GM12878 (cell line): ENCODE measurements at regions not wholly inside any gene's neighbourhood (a gene's known extent, or its start where the extent isn't known, plus 50 kb on each side); places are given as distances from the start of the nearest gene placed in this dataset.
A peak's percentile ranks its signal among the peaks of the same experiment; 100 is the strongest.

ENCODE experiments used
- ATAC-seq: fragments of 200-7000 bp; cut with Tn5 transposase; 3 replicates; pipeline ENCODE4 v1.9.1; 2020; ENCODE audit warnings: mild to moderate bottlenecking, moderate library complexity
- BruUV-seq: library from RNA; stranded (reverse); fragments of 400-500 nt; replicated peaks from 2 replicates; lab custom pipeline; 2021; lab: Mats Ljungman, UMichigan
- CTCF ChIA-PET: fragments of 300-600 bp; sonication (Branson Sonifier 250); formaldehyde crosslinking; extraction: SDS; loops from one replicate; lab custom pipeline; 2021; ENCODE audit warnings: inconsistent platforms; lab: Yijun Ruan, JAX
- POLR2A ChIA-PET: fragments of 350-600 bp; formaldehyde crosslinking; extraction: SDS; loops from one replicate; lab custom pipeline; 2021; ENCODE audit warnings: inconsistent platforms; lab: Charles Lee
- RAD21 ChIA-PET: fragments of 300-600 bp; sonication (Branson Sonifier 250); formaldehyde crosslinking; loops from one replicate; lab custom pipeline; 2023; ENCODE audit warnings: antibody characterized with exemption; ENCODE audit not compliant: unreplicated experiment; lab: Charles Lee
- SMC1A ChIA-PET: fragments of 300-600 bp; sonication (Branson Sonifier 250); formaldehyde crosslinking; loops from one replicate; lab custom pipeline; 2023; ENCODE audit not compliant: unreplicated experiment, uncharacterized antibody; lab: Charles Lee
- DNase-seq: peaks from one replicate; pipeline ENCODE4 v3.0.0-alpha.2; 2011; ENCODE audit warnings: low read depth, low spot score
- FAIRE-seq: peaks from 3 replicates; lab custom pipeline; 2011; peaks lifted over from hg19 to GRCh38; lab: Jason Lieb, UNC
- H2AFZ ChIP-seq: 2 replicates; pipeline ENCODE4 v1.6.0; 2011; ENCODE audit warnings: low read depth, low read length, control low read depth; ENCODE audit not compliant: control insufficient read depth
- H3K27ac ChIP-seq: 2 replicates; pipeline ENCODE4 v1.5.1; 2011; ENCODE audit warnings: control low read depth; ENCODE audit not compliant: control insufficient read depth, insufficient read depth
- H3K27me3 ChIP-seq, 2 experiments: replicated peaks in 1 of 2; 2 replicates each; pipeline versions ENCODE4 v1.6.0 to v1.6.1; 2011; ENCODE audit warnings: low read length in 1 of 2; ENCODE audit not compliant: control insufficient read depth in 2 of 2, insufficient read depth in 2 of 2
- H3K36me3 ChIP-seq, 2 experiments: 2 replicates each; pipeline ENCODE4 v1.5.1; 2011; ENCODE audit warnings: low read length in 1 of 2; ENCODE audit not compliant: control insufficient read depth in 2 of 2, insufficient read depth in 2 of 2
- H3K4me1 ChIP-seq: 2 replicates; pipeline ENCODE4 v1.6.1; 2011; ENCODE audit warnings: mild to moderate bottlenecking, low read length, moderate library complexity, mixed read lengths; ENCODE audit not compliant: control insufficient read depth, insufficient read depth
- H3K4me2 ChIP-seq: 2 replicates; pipeline ENCODE4 v1.6.0; 2011; ENCODE audit warnings: control low read depth; ENCODE audit not compliant: control insufficient read depth, insufficient read depth
- H3K4me3 ChIP-seq: fragments of 200-600 bp; sonication (generic); 2 replicates; pipeline ENCODE4 v1.5.1; 2016
- H3K79me2 ChIP-seq: 2 replicates; pipeline ENCODE4 v1.6.0; 2011; ENCODE audit warnings: low read length; ENCODE audit not compliant: control insufficient read depth, insufficient read depth
- H3K9ac ChIP-seq: 2 replicates; pipeline ENCODE4 v1.8.0; 2011; ENCODE audit warnings: low read length, control low read depth, mixed read lengths; ENCODE audit not compliant: control insufficient read depth, insufficient read depth
- H3K9me3 ChIP-seq: replicated peaks from 3 replicates; pipeline ENCODE4 v1.5.1; 2011; ENCODE audit warnings: mild to moderate bottlenecking, low read length; ENCODE audit not compliant: control insufficient read depth, insufficient read depth
- H4K20me1 ChIP-seq: 2 replicates; pipeline ENCODE4 v1.6.0; 2011; ENCODE audit not compliant: control insufficient read depth, insufficient read depth
- EED ChIP-seq: sonication (generic); IDR thresholded peaks from 2 replicates; pipeline ENCODE4 v1.6.1; 2016; ENCODE audit warnings: antibody characterized with exemption, low read depth
- EP300 ChIP-seq, 2 experiments: fragments of 150-350 bp in 1 of 2; IDR thresholded peaks; 2 replicates each; pipeline ENCODE4 v1.6.1; 2011 to 2012; ENCODE audit warnings: low read depth in 2 of 2, low read length in 2 of 2, borderline replicate concordance in 1 of 2, improper control_type of control experiment in 1 of 2, inconsistent platforms in 1 of 2; ENCODE audit not compliant: control insufficient read depth in 1 of 2
- FOXM1 ChIP-seq: IDR thresholded peaks from 2 replicates; pipeline ENCODE4 v1.6.1; 2012; ENCODE audit warnings: low read depth, mild to moderate bottlenecking, inconsistent platforms, low read length, moderate library complexity
- GABPA ChIP-seq: IDR thresholded peaks from 2 replicates; pipeline ENCODE4 v1.6.1; 2014; ENCODE audit warnings: antibody characterized with exemption, low read depth, mild to moderate bottlenecking, inconsistent platforms
- IKZF1 ChIP-seq: fragments of 450-650 bp; conservative IDR thresholded peaks from 2 replicates; pipeline ENCODE4 v1.6.1; 2017; ENCODE audit warnings: antibody characterized with exemption, mild to moderate bottlenecking
- JUND ChIP-seq: IDR thresholded peaks from 2 replicates; pipeline ENCODE4 v1.6.1; 2012; ENCODE audit warnings: low read depth, mild to moderate bottlenecking, low read length, improper control_type of control experiment, moderate library complexity
- KLF5 ChIP-seq: fragments of 450-650 bp; IDR thresholded peaks from 2 replicates; pipeline ENCODE4 v1.6.1; 2014; ENCODE audit warnings: mild to moderate bottlenecking; ENCODE audit not compliant: partially characterized antibody
- WGBS: methylation state at CpG from one replicate; pipeline ENCODE4 v1.1.6; 2016; ENCODE audit warnings: low lambda C conversion rate; ENCODE audit not compliant: insufficient replicate concordance, insufficient coverage; ENCODE audit errors: missing lambda C conversion rate; 5-methylcytosine and 5-hydroxymethylcytosine counted together
- in situ Hi-C: fragments of 300-500 bp; cut with MboI; formaldehyde crosslinking; loops from 9 replicates; pipeline ENCODE4 v1.14.3; 2018; ENCODE audit warnings: mixed read lengths
- intact Hi-C: fragments of 100-400 bp; cut with micrococcal nuclease; formaldehyde crosslinking; loops from one replicate; pipeline ENCODE4 v1.14.2; 2022; ENCODE audit not compliant: unreplicated experiment

GRCh38 chr17:70344386-70345060, 175.2 kb downstream of the KCNJ2 start (continued):
- TF ChIP-seq FOXM1: no peak
- TF ChIP-seq EP300 (IDR thresholded peaks at IDR 0.05; ENCODE audit: borderline replicate concordance in 1 of 2, control insufficient read depth in 1 of 2, low read depth in 2 of 2, low read length in 2 of 2): no peak
- TF ChIP-seq, all 136 proteins: peak for 4

- DNase-seq (no peak), FAIRE-seq (no peak), ATAC-seq (peak; percentile 80)
- no peak overlapping the region for H3K27ac ChIP-seq
- H3K36me3 ChIP-seq: no peaks in the 10 kb centered on the region
- no peaks in the 10 kb centered on the region for H3K4me1 ChIP-seq
- SMC1A ChIA-PET: interaction anchor here (1.0 to 2.6 kb wide), 10 partner anchors 9 to 170 kb away, joined by 3 to 36 read pairs (median 6); no protein-coding TSS in a partner anchor
- H3K27me3 ChIP-seq: no peaks in the 10 kb centered on the region
- RAD21 ChIA-PET: interaction anchor here (0.8 to 2.5 kb wide), 9 partner anchors 9 to 137 kb away, joined by 3 to 22 read pairs (median 6); no protein-coding TSS in a partner anchor
- BruUV-seq: no TSS peak
- 0% methylated on average over 2 of the region's 2 CpGs for WGBS
- no peaks in the 10 kb centered on the region for H3K9me3 ChIP-seq
- H3K9ac ChIP-seq: no peak overlapping the region
- no peaks in the 10 kb centered on the region for H4K20me1 ChIP-seq
- H3K4me3 ChIP-seq: no peak overlapping the region
- POLR2A ChIA-PET: interaction anchor here (1.0 to 1.2 kb wide), 2 partner anchors 34 to 45 kb away, joined by 3 read pairs; no protein-coding TSS in a partner anchor
- no peak overlapping the region for H3K4me2 ChIP-seq
- no peaks in the 10 kb centered on the region for H3K79me2 ChIP-seq
- intact Hi-C loops (no loop called here), in situ Hi-C loops (no loop called here)
- no peak overlapping the region; the same call in 1 of the 2 replicates for H2AFZ ChIP-seq
- TF ChIP-seq JUND: no peak
- TF ChIP-seq EED: no peak
- 0 out of 2 replicates have a peak, but pooled peaks have one; percentile 3 for TF ChIP-seq GABPA
- no peak for TF ChIP-seq KLF5
- peak; percentile 35 for TF ChIP-seq IKZF1
- CTCF ChIA-PET: interaction anchor here (1.0 to 2.9 kb wide), 3 partner anchors 9 to 37 kb away, joined by 3 to 15 read pairs (median 3); no protein-coding TSS in a partner anchor
Observed at GRCh38 chr17:70345061-70345460, 175.7 kb downstream of the KCNJ2 start.
